HG03442 (cell line): ENCODE measurements at regions not wholly inside any gene's neighbourhood (a gene's known extent, or its start where the extent isn't known, plus 50 kb on each side); places are given as distances from the start of the nearest gene placed in this dataset.

Source experiments
- ATAC-seq: cut with Tn5 transposase; IDR thresholded peaks from one replicate; pipeline ENCODE4 v1.9.1; 2021; ENCODE audit warnings: mild to moderate bottlenecking, moderate library complexity; ENCODE audit not compliant: unreplicated experiment

DNA sequence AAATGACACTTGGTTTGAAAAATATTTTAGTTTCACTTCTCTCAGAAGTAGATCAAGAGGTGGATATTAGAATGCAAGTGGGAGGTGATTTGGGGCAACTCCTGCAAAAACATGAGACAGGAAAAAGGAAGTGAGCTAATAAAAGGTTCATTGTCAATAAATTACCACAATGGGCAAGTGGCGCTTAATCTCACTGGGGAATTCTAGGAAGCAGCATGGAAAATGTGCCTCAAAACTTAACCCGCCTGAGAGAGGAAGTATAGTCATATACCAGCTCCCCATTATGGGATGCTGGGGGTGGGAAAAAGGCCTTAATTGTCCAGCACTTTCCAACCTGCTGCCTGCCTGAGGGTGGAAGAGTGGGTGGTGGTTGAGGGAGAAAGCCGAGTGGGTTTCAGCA is 204.1 kb downstream of the ELAVL2 start:
- no peak for ATAC-seq

GRCh38 chr9:23622396-23622795 is 203.6 kb downstream of the ELAVL2 start:
- ATAC-seq: no peak

DNA sequence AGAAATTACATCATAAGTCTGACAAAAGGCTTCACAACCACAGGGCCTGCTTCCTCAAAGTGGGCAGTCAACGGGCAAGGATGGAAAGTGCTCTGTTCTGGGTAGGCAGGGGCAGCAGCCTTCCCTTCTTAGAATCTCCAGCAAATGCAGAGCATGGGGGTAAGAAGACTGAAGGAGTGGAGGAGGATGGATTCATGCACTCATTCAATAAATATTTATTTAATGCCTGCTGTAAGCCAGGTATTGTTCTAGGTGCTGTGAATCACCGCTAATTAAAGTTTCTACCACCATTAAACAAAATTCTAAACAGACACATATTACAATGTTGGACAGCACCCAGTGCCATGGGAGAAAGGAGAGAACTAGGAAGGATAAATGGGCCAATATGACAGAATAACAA is 195.6 kb downstream of the ELAVL2 start:
- ATAC-seq: no peak

DNA sequence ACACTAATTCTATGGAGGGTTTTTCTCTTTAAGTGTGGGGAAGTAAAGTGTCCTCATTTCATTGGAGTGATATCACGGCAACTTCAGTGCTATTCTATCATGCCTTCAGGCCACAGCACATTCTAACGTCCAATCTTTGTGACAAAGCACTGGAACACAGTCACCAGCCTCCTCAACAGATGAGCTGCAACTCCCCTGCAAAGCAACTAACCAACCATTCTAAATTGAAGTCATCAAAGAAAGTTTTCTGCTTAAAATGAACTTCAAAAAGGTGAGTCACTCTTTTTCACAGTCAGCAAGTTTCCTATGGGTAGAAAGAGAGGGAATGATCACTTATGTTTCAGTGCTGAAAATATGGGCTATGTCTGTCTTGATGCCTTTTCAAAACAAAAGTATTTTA is 190.8 kb downstream of the ELAVL2 start:
- no peak for ATAC-seq

DNA sequence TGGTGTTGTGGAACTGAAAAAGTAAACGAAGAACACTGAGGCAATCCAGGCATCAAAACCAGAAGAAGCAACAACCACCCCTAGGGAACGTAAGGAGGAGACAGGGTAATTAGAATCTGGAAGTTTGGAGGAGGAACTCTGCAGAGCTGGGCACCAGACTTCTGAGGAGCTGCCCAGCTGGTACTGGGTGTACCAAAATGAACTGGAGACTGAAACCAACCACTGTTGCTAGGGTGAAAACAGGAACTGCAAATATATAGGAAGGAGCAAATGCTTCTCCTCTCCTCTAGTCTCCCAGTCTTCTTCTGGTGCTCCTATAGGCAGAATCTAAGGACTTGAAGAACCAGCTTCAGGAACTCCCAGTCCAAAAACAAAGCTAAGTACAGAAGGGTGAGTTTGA is 189.8 kb downstream of the ELAVL2 start:
- ATAC-seq: no peak

DNA sequence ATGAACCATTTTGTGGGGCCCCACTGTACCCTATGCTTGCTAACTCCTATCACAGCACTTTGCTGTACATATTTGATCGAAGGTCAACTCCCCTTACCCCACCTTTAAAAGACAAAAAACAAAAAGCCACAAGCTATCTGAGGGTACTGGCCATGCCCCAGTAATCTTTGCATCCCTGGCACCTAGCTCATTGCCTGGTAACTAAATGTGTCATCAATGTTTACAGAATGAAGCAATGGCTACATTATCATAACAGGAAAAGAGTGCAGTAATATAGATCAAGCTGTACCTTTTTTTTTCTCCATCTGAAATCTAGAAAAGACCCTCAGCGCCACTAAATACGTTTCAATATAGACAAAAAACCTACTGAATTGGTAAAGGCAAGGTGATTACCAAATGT is 188.0 kb downstream of the ELAVL2 start:
- no peak for ATAC-seq

DNA sequence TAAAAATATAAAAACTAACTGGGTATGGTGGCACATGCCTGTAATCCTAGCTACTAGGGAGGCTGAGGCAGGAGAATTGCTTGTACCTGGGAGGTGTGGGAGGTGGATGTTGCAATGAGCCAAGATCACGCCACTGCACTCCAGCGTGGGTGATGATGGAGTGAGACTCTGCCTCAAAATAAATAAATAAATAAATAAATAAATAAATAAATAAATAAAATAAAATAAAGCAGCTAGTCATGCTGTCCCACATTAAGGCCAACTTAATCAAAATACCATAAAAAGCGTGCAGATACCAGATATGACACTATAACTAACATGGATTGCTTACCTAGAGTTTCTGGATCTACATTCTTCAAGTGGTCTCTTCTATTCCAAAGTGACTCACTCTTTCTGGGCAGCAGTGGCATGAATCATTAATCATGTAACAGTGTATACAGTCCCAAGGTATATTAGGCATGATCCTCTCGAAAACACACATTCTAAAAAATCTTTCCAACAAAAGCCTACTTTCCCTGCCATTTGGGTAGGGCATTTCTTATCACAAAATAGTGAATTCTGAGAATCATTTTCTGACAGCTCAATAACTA is 187.1 kb downstream of the ELAVL2 start:
- no peak for ATAC-seq
